ENCODE measurements at regions not wholly inside any gene's neighbourhood (a gene's known extent, or its start where the extent isn't known, plus 50 kb on each side); places are given as distances from the start of the nearest gene placed in this dataset.

DNA sequence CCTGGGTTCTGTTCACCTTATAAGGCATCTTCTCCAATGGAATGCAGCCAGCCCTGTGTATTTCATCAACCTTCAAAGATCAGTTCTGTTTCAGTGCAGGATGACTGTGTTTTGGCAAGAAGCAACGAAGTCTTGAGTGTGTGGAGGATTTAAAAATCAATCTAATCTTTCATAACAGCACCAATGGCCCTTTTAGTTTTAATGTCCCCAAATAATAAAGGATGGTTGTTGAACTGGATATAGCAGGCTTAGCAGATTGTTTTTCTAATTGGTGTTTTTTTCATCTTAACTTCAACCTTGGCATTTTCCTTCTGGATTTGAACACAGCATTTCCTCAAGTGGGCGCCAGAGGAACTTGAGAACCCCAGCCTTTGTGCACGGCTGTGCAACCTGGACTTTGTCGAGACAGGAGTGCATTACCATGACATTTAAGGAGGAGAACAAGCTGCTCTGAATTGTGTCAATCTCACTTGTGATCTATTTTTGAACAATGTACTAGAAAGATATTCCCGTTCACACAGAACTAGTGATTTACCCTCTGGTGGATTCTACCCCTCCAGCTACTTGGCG is 313.3 kb upstream of the AKR1E2 start:
- in situ Hi-C loops (cut with HindIII; ENCODE audit: low pct_unique_long_range_greater_than_20kb, low sequenced_read_pairs): no loop called here

DNA sequence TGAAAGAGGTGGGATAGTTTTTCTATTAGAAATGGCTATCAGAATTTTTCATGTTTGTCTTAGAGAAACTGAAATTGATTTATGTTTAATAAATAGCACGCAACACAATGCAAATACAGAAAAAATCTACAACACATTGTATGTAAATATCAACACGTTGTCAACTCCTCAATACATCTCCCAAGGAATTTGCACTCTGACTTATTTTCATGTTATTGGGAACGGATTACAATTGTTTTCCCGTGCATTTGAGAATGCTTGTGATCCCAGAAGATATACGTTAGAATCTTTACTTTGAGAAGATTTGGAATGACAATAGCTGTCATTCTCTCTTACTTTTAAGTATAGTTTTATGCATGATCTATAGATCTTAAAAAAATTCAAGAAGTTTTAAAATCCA is 313.8 kb upstream of the AKR1E2 start:
- POLR2A ChIA-PET: no interaction called here
- no TSS peak for BruUV-seq (replicated peaks)
- H3K36me3 ChIP-seq (ENCODE audit: control insufficient read depth, insufficient read depth, low read length): no peaks in the 10 kb centered on the region
- intact Hi-C loops (cut with micrococcal nuclease; ENCODE audit: unreplicated experiment): no loop called here
- H3K27me3 ChIP-seq (ENCODE audit: control insufficient read depth, insufficient read depth, low read length): no peaks in the 10 kb centered on the region
- TF ChIP-seq, protein P1, sequence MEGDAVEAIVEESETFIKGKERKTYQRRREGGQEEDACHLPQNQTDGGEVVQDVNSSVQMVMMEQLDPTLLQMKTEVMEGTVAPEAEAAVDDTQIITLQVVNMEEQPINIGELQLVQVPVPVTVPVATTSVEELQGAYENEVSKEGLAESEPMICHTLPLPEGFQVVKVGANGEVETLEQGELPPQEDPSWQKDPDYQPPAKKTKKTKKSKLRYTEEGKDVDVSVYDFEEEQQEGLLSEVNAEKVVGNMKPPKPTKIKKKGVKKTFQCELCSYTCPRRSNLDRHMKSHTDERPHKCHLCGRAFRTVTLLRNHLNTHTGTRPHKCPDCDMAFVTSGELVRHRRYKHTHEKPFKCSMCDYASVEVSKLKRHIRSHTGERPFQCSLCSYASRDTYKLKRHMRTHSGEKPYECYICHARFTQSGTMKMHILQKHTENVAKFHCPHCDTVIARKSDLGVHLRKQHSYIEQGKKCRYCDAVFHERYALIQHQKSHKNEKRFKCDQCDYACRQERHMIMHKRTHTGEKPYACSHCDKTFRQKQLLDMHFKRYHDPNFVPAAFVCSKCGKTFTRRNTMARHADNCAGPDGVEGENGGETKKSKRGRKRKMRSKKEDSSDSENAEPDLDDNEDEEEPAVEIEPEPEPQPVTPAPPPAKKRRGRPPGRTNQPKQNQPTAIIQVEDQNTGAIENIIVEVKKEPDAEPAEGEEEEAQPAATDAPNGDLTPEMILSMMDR (IDR thresholded peaks at IDR 0.05): no peak
- TF ChIP-seq TCF7L2 (IDR thresholded peaks at IDR 0.05; ENCODE audit: low read depth, low read length): no peak
- TF ChIP-seq, protein P2, sequence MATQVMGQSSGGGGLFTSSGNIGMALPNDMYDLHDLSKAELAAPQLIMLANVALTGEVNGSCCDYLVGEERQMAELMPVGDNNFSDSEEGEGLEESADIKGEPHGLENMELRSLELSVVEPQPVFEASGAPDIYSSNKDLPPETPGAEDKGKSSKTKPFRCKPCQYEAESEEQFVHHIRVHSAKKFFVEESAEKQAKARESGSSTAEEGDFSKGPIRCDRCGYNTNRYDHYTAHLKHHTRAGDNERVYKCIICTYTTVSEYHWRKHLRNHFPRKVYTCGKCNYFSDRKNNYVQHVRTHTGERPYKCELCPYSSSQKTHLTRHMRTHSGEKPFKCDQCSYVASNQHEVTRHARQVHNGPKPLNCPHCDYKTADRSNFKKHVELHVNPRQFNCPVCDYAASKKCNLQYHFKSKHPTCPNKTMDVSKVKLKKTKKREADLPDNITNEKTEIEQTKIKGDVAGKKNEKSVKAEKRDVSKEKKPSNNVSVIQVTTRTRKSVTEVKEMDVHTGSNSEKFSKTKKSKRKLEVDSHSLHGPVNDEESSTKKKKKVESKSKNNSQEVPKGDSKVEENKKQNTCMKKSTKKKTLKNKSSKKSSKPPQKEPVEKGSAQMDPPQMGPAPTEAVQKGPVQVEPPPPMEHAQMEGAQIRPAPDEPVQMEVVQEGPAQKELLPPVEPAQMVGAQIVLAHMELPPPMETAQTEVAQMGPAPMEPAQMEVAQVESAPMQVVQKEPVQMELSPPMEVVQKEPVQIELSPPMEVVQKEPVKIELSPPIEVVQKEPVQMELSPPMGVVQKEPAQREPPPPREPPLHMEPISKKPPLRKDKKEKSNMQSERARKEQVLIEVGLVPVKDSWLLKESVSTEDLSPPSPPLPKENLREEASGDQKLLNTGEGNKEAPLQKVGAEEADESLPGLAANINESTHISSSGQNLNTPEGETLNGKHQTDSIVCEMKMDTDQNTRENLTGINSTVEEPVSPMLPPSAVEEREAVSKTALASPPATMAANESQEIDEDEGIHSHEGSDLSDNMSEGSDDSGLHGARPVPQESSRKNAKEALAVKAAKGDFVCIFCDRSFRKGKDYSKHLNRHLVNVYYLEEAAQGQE (IDR thresholded peaks at IDR 0.05; ENCODE audit: insufficient read depth in 1 of 2, low read depth in 2 of 2, low read length in 1 of 2): no peak
- TF ChIP-seq SIN3A (IDR thresholded peaks at IDR 0.05; ENCODE audit: borderline replicate concordance, insufficient read depth, low read depth, low read length): no peak
- TF ChIP-seq POLR2AphosphoS5 (IDR thresholded peaks at IDR 0.05; ENCODE audit: low read depth, low read length): no peak
- CTCF ChIA-PET: no interaction called here
- no peak for DNase-seq (ENCODE audit: low read depth, low spot score)
- no peak for ATAC-seq
- H3K27ac ChIP-seq (ENCODE audit: low read length): no peak overlapping the region
- 0 out of 2 replicates have a peak, but pooled peaks cover 4% of the 10 kb centered on the region for H3K9me3 ChIP-seq (ENCODE audit: control insufficient read depth, insufficient read depth, low read depth, low read length)
- in situ Hi-C loops (cut with HindIII; ENCODE audit: low pct_unique_long_range_greater_than_20kb, low sequenced_read_pairs): no loop called here
- no peak overlapping the region for H3K4me3 ChIP-seq (ENCODE audit: low read depth in 2 of 2, low read length in 2 of 2)
- no peaks in the 10 kb centered on the region for H3K4me1 ChIP-seq (ENCODE audit: control insufficient read depth, insufficient read depth, low read length)

More for the DNA sequence above, 313.3 kb upstream of the AKR1E2 start:
- no peak overlapping the region for H3K4me3 ChIP-seq (ENCODE audit: low read depth in 2 of 2, low read length in 2 of 2)
- ChIA-PET CTCF (no interaction called here), POLR2A (no interaction called here)
- no TSS peak for BruUV-seq (replicated peaks)
- H3K27ac ChIP-seq (ENCODE audit: low read length): 0 out of 2 replicates have a peak overlapping the region, but pooled peaks have one; percentile 23
- TF ChIP-seq, protein P2 (IDR thresholded peaks at IDR 0.05; ENCODE audit: insufficient read depth in 1 of 2, low read depth in 2 of 2, low read length in 1 of 2): no peak
- no peak for TF ChIP-seq TCF7L2 (IDR thresholded peaks at IDR 0.05; ENCODE audit: low read depth, low read length)
- TF ChIP-seq, protein P1 (IDR thresholded peaks at IDR 0.05): peak; percentile 26
- DNase-seq (ENCODE audit: low read depth, low spot score) (no peak), ATAC-seq (no peak)
- no peaks in the 10 kb centered on the region for H3K4me1 ChIP-seq (ENCODE audit: control insufficient read depth, insufficient read depth, low read length)
- no peaks in the 10 kb centered on the region for H3K36me3 ChIP-seq (ENCODE audit: control insufficient read depth, insufficient read depth, low read length)
- H3K9me3 ChIP-seq (ENCODE audit: control insufficient read depth, insufficient read depth, low read depth, low read length): 0 out of 2 replicates have a peak, but pooled peaks cover 4% of the 10 kb centered on the region
- intact Hi-C loops (cut with micrococcal nuclease; ENCODE audit: unreplicated experiment): no loop called here
- H3K27me3 ChIP-seq (ENCODE audit: control insufficient read depth, insufficient read depth, low read length): no peaks in the 10 kb centered on the region

Measured in Panc1 (cell line).